SK-N-SH treated with all-trans-retinoic acid at 6 μM for 48 hours (cell line): ENCODE measurements at regions not wholly inside any gene's neighbourhood (a gene's known extent, or its start where the extent isn't known, plus 50 kb on each side); places are given as distances from the start of the nearest gene placed in this dataset.

Source experiments
- ATAC-seq: fragments of 200-7000 bp; cut with Tn5 transposase; 3 replicates; pipeline ENCODE4 v1.9.1; 2020; ENCODE audit warnings: mild to moderate bottlenecking, moderate library complexity
- ARNTL ChIP-seq: fragments of 450-650 bp; formaldehyde crosslinking; IDR thresholded peaks from 2 replicates; pipeline ENCODE4 v1.5.0; 2020; ENCODE audit warnings: low read depth, mild to moderate bottlenecking, moderate library complexity, borderline replicate concordance
- BACH2 ChIP-seq: fragments of 250-450 bp; sonication (Bioruptor Pico); IDR thresholded peaks from 2 replicates; pipeline ENCODE4 v1.9.0; 2021; ENCODE audit warnings: mild to moderate bottlenecking, borderline replicate concordance
- CSDC2 ChIP-seq: fragments of 250-450 bp; sonication (Bioruptor Pico); IDR thresholded peaks from 2 replicates; pipeline ENCODE4 v1.5.0; 2020; ENCODE audit warnings: mild to moderate bottlenecking, moderate library complexity
- ESRRG ChIP-seq: fragments of 250-450 bp; sonication (Bioruptor Pico); IDR thresholded peaks from 2 replicates; pipeline ENCODE4 v1.6.1; 2021; ENCODE audit warnings: mild to moderate bottlenecking
- GLIS3 ChIP-seq: fragments of 250-450 bp; sonication (Bioruptor Pico); IDR thresholded peaks from 2 replicates; pipeline ENCODE4 v1.5.0; 2020; ENCODE audit warnings: mild to moderate bottlenecking, moderate library complexity
- ISL1 ChIP-seq: fragments of 250-450 bp; sonication (Bioruptor Pico); IDR thresholded peaks from 2 replicates; pipeline ENCODE4 v2.1.2; 2022; ENCODE audit warnings: mild to moderate bottlenecking, moderate library complexity
- OSR1 ChIP-seq: fragments of 250-450 bp; sonication (Bioruptor Pico); IDR thresholded peaks from 2 replicates; pipeline ENCODE4 v1.8.0; 2022; ENCODE audit warnings: moderate library complexity, mild to moderate bottlenecking, inconsistent platforms
- PPARA ChIP-seq: fragments of 250-450 bp; sonication (Bioruptor Pico); IDR thresholded peaks from 2 replicates; pipeline ENCODE4 v1.5.0; 2020; ENCODE audit warnings: mild to moderate bottlenecking, borderline replicate concordance
- RARB ChIP-seq: fragments of 250-450 bp; sonication (Bioruptor Pico); IDR thresholded peaks from 2 replicates; pipeline ENCODE4 v1.8.0; 2021; ENCODE audit warnings: mild to moderate bottlenecking, moderate library complexity
- TCF4 ChIP-seq: fragments of 250-450 bp; sonication (Bioruptor Pico); IDR thresholded peaks from 2 replicates; pipeline ENCODE4 v1.8.0; 2021; ENCODE audit warnings: mild to moderate bottlenecking, moderate library complexity, borderline replicate concordance
- TOX ChIP-seq: fragments of 250-450 bp; sonication (Bioruptor Pico); IDR thresholded peaks from 2 replicates; pipeline ENCODE4 v1.8.0; 2021; ENCODE audit warnings: mild to moderate bottlenecking, moderate library complexity, borderline replicate concordance
- ZC3H10 ChIP-seq: fragments of 250-450 bp; sonication (Bioruptor Pico); IDR thresholded peaks from 2 replicates; pipeline ENCODE4 v1.5.1; 2021; ENCODE audit warnings: mild to moderate bottlenecking, moderate library complexity
- ZFP3 ChIP-seq: fragments of 250-450 bp; sonication (Bioruptor Pico); IDR thresholded peaks from 2 replicates; pipeline ENCODE4 v1.5.0; 2020; ENCODE audit warnings: mild to moderate bottlenecking, moderate library complexity
- ZFP30 ChIP-seq: fragments of 450-650 bp; formaldehyde crosslinking; IDR thresholded peaks from 2 replicates; pipeline ENCODE4 v1.5.0; 2022; ENCODE audit warnings: mild to moderate bottlenecking, moderate library complexity
- ZNF565 ChIP-seq: fragments of 450-650 bp; formaldehyde crosslinking; conservative IDR thresholded peaks from 2 replicates; pipeline ENCODE4 v1.5.0; 2020; ENCODE audit warnings: low read depth, mild to moderate bottlenecking, moderate library complexity
- ZNF70 ChIP-seq: fragments of 450-650 bp; formaldehyde crosslinking; IDR thresholded peaks from 2 replicates; pipeline ENCODE4 v1.5.0; 2020; ENCODE audit warnings: mild to moderate bottlenecking, moderate library complexity
- ZNF8 ChIP-seq: fragments of 450-650 bp; formaldehyde crosslinking; IDR thresholded peaks from 2 replicates; pipeline ENCODE4 v1.5.0; 2020; ENCODE audit warnings: mild to moderate bottlenecking, moderate library complexity
- TF ChIP-seq, protein P1 (sequence below): fragments of 250-450 bp; sonication (Bioruptor Pico); IDR thresholded peaks from 2 replicates; pipeline ENCODE4 v1.8.0; 2020; ENCODE audit warnings: mild to moderate bottlenecking, moderate library complexity, borderline replicate concordance
- TF ChIP-seq, protein P2 (sequence below): fragments of 250-450 bp; sonication (Bioruptor Pico); IDR thresholded peaks from 2 replicates; pipeline ENCODE4 v1.5.0; 2020; ENCODE audit warnings: mild to moderate bottlenecking, moderate library complexity
- TF ChIP-seq, protein P3 (sequence below): fragments of 250-450 bp; sonication (Bioruptor Pico); IDR thresholded peaks from 2 replicates; pipeline ENCODE4 v1.8.0; 2021; ENCODE audit warnings: low read depth, mild to moderate bottlenecking, moderate library complexity, borderline replicate concordance

DNA sequence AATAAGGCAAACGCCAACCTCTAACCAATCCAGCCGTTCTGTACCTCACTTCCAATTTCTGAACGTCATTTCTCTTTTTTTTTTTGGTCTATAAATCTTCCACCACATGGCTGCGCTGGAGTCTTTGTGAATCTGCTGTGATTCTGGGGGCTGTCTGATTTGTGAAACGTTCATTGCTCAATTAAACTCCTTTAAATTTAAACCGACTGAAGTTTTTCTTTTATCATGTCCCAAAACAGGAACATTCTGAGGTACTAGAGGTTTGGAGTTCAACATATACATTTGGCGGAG is 65.5 kb upstream of the BACH1 start:
- ATAC-seq: no peak
- no peak for TF ChIP-seq CSDC2 (CRISPR knock-in tag)

DNA sequence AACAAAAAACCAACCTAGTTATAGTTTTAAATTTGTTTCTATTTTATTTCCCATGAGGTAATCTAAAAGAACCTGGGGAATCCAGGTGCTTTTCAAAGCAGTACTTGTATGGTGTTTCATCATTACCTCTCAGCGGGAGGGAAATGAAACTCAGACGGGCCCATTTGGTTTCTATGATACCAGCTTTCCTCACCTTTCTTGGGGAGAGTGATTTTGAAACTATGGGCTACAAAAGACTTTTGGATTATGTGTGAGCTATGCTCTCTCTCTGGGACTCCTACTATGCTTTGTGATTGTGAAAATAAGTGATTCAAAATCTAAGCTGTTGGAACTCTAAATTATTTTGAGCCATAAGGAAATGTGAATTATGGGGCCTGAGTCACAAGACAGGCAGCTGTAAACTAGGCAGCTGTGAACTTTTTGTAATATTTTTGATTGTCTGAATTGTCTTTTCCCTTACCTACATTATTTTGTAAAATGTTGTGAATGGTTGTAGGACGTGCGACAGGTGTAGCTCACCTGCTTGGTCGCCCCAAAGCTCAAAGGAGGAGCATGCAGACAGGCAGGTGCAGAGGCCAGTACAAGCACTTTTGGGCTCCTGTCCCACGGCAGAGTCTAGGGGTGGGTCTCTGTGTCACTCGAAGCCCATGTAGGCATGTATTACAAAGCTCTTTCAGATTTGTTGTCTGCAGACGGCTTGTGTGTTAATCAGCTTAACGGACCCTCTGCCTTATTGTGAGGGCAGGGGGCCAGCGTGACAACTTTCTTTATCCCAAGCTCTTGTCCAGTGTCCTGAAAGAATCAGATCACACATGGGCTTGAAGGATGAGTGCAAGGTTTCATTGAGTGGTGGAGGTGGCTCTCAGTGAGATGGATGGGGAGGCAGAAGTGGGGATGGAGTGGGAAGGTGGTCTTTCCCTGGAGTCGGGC is 64.8 kb upstream of the BACH1 start:
- no peak for TF ChIP-seq ZNF70 (CRISPR knock-in tag)
- TF ChIP-seq, protein P1, sequence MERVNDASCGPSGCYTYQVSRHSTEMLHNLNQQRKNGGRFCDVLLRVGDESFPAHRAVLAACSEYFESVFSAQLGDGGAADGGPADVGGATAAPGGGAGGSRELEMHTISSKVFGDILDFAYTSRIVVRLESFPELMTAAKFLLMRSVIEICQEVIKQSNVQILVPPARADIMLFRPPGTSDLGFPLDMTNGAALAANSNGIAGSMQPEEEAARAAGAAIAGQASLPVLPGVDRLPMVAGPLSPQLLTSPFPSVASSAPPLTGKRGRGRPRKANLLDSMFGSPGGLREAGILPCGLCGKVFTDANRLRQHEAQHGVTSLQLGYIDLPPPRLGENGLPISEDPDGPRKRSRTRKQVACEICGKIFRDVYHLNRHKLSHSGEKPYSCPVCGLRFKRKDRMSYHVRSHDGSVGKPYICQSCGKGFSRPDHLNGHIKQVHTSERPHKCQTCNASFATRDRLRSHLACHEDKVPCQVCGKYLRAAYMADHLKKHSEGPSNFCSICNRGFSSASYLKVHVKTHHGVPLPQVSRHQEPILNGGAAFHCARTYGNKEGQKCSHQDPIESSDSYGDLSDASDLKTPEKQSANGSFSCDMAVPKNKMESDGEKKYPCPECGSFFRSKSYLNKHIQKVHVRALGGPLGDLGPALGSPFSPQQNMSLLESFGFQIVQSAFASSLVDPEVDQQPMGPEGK (CRISPR knock-in tag): no peak
- TF ChIP-seq RARB: no peak
- no peak for TF ChIP-seq PPARA (CRISPR knock-in tag)
- TF ChIP-seq ZC3H10 (CRISPR knock-in tag): no peak
- no peak for TF ChIP-seq OSR1
- TF ChIP-seq ZFP30 (CRISPR knock-in tag): no peak
- TF ChIP-seq TOX: no peak
- no peak for TF ChIP-seq ZNF565 (CRISPR knock-in tag)
- no peak for TF ChIP-seq ESRRG (CRISPR knock-in tag)
- no peak for TF ChIP-seq ARNTL (CRISPR knock-in tag)
- TF ChIP-seq TCF4 (CRISPR knock-in tag): no peak
- TF ChIP-seq ISL1 (CRISPR knock-in tag): no peak
- TF ChIP-seq, protein P2, sequence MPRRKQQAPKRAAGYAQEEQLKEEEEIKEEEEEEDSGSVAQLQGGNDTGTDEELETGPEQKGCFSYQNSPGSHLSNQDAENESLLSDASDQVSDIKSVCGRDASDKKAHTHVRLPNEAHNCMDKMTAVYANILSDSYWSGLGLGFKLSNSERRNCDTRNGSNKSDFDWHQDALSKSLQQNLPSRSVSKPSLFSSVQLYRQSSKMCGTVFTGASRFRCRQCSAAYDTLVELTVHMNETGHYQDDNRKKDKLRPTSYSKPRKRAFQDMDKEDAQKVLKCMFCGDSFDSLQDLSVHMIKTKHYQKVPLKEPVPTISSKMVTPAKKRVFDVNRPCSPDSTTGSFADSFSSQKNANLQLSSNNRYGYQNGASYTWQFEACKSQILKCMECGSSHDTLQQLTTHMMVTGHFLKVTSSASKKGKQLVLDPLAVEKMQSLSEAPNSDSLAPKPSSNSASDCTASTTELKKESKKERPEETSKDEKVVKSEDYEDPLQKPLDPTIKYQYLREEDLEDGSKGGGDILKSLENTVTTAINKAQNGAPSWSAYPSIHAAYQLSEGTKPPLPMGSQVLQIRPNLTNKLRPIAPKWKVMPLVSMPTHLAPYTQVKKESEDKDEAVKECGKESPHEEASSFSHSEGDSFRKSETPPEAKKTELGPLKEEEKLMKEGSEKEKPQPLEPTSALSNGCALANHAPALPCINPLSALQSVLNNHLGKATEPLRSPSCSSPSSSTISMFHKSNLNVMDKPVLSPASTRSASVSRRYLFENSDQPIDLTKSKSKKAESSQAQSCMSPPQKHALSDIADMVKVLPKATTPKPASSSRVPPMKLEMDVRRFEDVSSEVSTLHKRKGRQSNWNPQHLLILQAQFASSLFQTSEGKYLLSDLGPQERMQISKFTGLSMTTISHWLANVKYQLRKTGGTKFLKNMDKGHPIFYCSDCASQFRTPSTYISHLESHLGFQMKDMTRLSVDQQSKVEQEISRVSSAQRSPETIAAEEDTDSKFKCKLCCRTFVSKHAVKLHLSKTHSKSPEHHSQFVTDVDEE (CRISPR knock-in tag): no peak
- ATAC-seq: no peak

DNA sequence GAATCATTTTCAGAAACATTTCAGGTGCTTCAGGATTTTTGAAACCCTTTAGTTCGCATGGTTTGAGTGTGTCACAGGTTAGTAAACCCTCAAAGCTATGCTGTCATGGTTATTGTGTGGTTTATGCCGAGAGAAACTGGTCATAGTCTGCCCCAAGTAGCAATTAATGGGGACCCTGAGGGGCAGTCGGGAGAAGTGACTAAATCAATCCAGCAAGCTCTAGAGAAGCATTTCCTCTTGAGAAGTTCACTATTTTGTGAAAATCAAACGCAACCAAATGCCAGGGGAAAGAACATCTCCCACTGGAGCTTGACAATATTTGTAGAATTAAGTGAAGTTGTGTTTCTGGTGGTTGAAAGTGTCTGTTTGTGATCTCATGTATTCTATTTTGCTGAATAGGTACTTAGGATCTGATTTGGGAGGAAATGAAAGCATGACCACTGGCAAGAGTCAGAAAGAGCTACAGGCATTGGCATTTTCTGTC is 63.0 kb upstream of the BACH1 start:
- TF ChIP-seq ZNF8 (CRISPR knock-in tag): no peak
- TF ChIP-seq RARB: no peak
- TF ChIP-seq ESRRG (CRISPR knock-in tag): no peak
- no peak for TF ChIP-seq ZC3H10 (CRISPR knock-in tag)
- ATAC-seq: no peak

DNA sequence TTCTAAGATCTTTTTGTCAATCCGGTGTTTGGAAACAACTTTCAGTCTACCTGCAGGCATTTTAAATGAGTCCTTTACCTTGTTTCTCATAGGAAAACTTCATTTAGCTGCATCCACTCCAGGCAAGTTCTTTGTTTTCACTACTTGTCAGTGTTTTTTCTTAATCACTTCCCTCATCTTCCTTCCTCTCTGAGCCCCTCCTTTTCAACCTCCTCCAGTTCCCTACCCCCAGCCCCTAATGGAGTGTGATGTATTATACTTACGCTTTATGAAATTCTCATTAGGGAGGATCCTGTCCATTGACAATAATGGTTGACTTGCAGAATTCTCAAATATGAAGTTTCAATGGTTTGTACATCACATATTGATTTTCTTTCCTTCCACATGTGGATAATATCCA is 62.5 kb upstream of the BACH1 start:
- no peak for TF ChIP-seq GLIS3 (CRISPR knock-in tag)
- TF ChIP-seq BACH2 (CRISPR knock-in tag): no peak
- TF ChIP-seq ZNF8 (CRISPR knock-in tag): no peak
- TF ChIP-seq, protein P1 (CRISPR knock-in tag): no peak
- no peak for ATAC-seq

DNA sequence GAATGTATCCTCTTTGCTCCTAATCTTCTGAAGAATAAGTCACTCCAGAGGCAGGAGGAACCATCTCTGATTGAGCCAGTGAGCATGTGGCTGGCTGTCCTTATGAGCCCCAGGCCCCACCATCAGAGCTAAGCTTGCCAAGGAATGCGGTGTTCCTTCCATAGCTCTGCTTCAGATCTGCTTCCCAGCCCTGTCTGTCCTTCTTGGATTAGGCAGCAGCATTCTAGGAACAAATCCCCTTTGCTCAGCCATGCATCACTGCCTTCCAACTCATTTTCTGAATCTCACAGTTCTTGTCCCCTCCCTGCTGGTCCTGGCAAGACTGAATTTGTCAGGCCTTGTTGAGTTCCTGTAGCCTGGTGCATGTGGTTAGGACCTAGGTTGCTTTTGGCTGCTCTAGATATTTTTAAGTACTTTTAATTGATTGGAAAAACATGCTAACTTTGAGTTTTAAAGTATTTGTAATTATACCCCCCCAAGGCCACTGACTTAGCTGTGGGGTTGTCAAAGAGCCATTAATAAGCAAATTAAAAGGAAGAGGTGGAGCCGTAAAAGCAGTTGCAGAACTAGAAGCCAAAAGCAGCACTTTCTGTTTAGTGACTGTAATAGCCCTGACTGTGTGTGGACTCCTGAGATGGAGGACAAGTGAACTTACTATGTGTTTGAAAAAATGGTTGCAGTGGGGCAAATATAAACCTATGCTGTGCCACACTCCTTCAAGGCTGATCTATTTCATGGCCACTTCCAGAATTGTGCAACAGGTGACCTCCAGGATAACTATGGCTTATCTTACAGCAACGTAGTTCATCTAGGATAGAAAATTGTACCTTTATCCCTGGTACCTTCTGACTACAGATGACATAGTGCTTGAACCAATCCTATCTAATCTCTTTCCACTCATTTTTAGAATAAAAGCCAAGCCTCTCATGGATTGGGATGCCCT is 61.3 kb upstream of the BACH1 start:
- ATAC-seq: peak; percentile 7; the same call in 2 of the 3 replicates
- TF ChIP-seq ISL1 (CRISPR knock-in tag) (no peak), ZFP3 (CRISPR knock-in tag) (no peak), ZNF565 (CRISPR knock-in tag) (no peak), ZC3H10 (CRISPR knock-in tag) (no peak)
- TF ChIP-seq, protein P3, sequence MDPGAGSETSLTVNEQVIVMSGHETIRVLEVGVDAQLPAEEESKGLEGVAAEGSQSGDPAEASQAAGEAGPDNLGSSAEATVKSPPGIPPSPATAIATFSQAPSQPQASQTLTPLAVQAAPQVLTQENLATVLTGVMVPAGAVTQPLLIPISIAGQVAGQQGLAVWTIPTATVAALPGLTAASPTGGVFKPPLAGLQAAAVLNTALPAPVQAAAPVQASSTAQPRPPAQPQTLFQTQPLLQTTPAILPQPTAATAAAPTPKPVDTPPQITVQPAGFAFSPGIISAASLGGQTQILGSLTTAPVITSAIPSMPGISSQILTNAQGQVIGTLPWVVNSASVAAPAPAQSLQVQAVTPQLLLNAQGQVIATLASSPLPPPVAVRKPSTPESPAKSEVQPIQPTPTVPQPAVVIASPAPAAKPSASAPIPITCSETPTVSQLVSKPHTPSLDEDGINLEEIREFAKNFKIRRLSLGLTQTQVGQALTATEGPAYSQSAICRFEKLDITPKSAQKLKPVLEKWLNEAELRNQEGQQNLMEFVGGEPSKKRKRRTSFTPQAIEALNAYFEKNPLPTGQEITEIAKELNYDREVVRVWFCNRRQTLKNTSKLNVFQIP (CRISPR knock-in tag): no peak
